ENCODE measurements at regions not wholly inside any gene's neighbourhood (a gene's known extent, or its start where the extent isn't known, plus 50 kb on each side); places are given as distances from the start of the nearest gene placed in this dataset.

- TF ChIP-seq CTCF (IDR thresholded peaks at IDR 0.05): no peak
- no peak for TF ChIP-seq POLR2A (IDR thresholded peaks at IDR 0.05)
These were observed 71.3 kb upstream of the GRXCR1 start for GRCh38 chr4:42821230-42821629.
